Heart left ventricle (tissue), 13 donors: ENCODE measurements at regions not wholly inside any gene's neighbourhood (a gene's known extent, or its start where the extent isn't known, plus 50 kb on each side); places are given as distances from the start of the nearest gene placed in this dataset.

Experiments
- POLR2A ChIP-seq, 2 donors: fragments of 450-650 bp; IDR thresholded peaks; one replicate each; pipeline ENCODE4 v1.6.1; 2017; ENCODE audit warnings: antibody characterized with exemption in 2 of 2, mild to moderate bottlenecking in 2 of 2, moderate library complexity in 2 of 2
- TF ChIP-seq, protein P1 (sequence below), 12 donors: fragments of 200-600 bp; sonication (generic) in 4 of 12; IDR thresholded peaks; one replicate each; pipeline versions ENCODE4 v1.5.0 to v1.8.0; 2018 to 2022; ENCODE audit warnings: antibody characterized with exemption in 12 of 12, mild to moderate bottlenecking in 5 of 12
- donor health status: ischemic (EF 13 %, LVEDD 7.1; RV severe dilation, severe dysfunction).
- donor health status: DM: no; HTN: yes; CAD: no.
- donor health status: DM: no; HTN: no; CAD: no.
- donor health status: ischemic (EF 25% LVEDD 6.9; RV normal size, moderate dysfunction).
- donor health status: ischemic (EF 25% LVEDD 5.7; RV mildly dilated, moderate dysfunction).
- donor health status: ischemic (EF 35%, LVEDD 5.7; RV mildly dilated, moderate dysfunction).
- donor health status: nonischemic (EF 11% LVEDD 7.7; RV severe dilation, severe dysfunction).
- donor health status: DM: yes; HTN: yes; CAD: no.
- donor health status: PGD.
- donor health status: ischemic (EF 29% LVEDD 5.4; RV normal size, mild dysfunction).
- donor health status: nonischemic (EF 23%, LVEDD 6.1; RV moderate dilation, normal function).

DNA sequence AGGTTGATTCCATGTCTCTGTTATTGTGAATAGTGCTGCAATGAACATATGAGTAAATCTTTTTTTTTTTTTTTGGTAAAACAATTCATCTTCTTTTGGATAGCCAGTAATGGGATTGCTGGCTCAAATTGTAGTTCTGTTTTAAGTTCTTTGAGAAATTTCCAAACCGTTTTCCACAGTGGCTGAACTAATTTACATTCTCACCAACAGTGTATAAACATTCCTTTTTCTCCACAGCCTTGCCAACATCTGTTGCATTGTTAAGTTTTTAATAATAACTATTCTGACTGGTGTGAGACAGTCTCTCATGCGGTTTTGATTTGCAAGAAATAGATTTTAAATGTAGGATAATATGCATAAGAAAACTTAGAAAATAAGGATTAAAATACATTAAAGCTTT lies 279.0 kb upstream of the EPHA3 start:
- TF ChIP-seq, protein P1, sequence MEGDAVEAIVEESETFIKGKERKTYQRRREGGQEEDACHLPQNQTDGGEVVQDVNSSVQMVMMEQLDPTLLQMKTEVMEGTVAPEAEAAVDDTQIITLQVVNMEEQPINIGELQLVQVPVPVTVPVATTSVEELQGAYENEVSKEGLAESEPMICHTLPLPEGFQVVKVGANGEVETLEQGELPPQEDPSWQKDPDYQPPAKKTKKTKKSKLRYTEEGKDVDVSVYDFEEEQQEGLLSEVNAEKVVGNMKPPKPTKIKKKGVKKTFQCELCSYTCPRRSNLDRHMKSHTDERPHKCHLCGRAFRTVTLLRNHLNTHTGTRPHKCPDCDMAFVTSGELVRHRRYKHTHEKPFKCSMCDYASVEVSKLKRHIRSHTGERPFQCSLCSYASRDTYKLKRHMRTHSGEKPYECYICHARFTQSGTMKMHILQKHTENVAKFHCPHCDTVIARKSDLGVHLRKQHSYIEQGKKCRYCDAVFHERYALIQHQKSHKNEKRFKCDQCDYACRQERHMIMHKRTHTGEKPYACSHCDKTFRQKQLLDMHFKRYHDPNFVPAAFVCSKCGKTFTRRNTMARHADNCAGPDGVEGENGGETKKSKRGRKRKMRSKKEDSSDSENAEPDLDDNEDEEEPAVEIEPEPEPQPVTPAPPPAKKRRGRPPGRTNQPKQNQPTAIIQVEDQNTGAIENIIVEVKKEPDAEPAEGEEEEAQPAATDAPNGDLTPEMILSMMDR (IDR thresholded peaks at IDR 0.05): no peak
- no peak for TF ChIP-seq POLR2A (IDR thresholded peaks at IDR 0.05)
